GM23338 (cell line): ENCODE measurements at regions not wholly inside any gene's neighbourhood (a gene's known extent, or its start where the extent isn't known, plus 50 kb on each side); places are given as distances from the start of the nearest gene placed in this dataset.

Experiments used
- CREB1 ChIP-seq: fragments of 250-450 bp; sonication (Bioruptor Pico); IDR thresholded peaks from 2 replicates; pipeline ENCODE4 v1.5.0; 2020; ENCODE audit warnings: low read depth, mild to moderate bottlenecking, moderate library complexity
- CTCF ChIP-seq, 2 experiments: fragments of 200-600 bp in 1 of 2; sonication (generic) in 1 of 2; conservative IDR thresholded peaks; 2 replicates each; pipeline versions ENCODE4 v1.5.1 to v1.6.1; 2016 to 2017; ENCODE audit warnings: antibody characterized with exemption in 2 of 2, low read depth in 2 of 2, mild to moderate bottlenecking in 2 of 2, moderate library complexity in 1 of 2
- EZH2 ChIP-seq: fragments of 200-600 bp; sonication (generic); IDR thresholded peaks from one replicate; pipeline ENCODE4 v1.8.0; 2017; ENCODE audit warnings: antibody characterized with exemption, mild to moderate bottlenecking, low read depth; ENCODE audit not compliant: unreplicated experiment
- EZH2phosphoT487 ChIP-seq: fragments of 200-600 bp; sonication (generic); IDR thresholded peaks from one replicate; pipeline ENCODE4 v1.8.1; 2018; ENCODE audit warnings: antibody characterized with exemption; ENCODE audit not compliant: unreplicated experiment
- JUNB ChIP-seq: IDR thresholded peaks from one replicate; pipeline ENCODE4 v1.6.1; 2016; ENCODE audit warnings: antibody characterized with exemption; ENCODE audit not compliant: unreplicated experiment
- NANOG ChIP-seq: IDR thresholded peaks from 2 replicates; pipeline ENCODE4 v1.6.1; 2016; ENCODE audit warnings: antibody characterized with exemption, borderline replicate concordance
- POLR2AphosphoS5 ChIP-seq: IDR thresholded peaks from 2 replicates; pipeline ENCODE4 v1.6.1; 2016; ENCODE audit warnings: antibody characterized with exemption, low read depth
- REST ChIP-seq: IDR thresholded peaks from one replicate; pipeline ENCODE4 v1.6.1; 2018; ENCODE audit warnings: antibody characterized with exemption; ENCODE audit not compliant: unreplicated experiment
- STAT1 ChIP-seq: IDR thresholded peaks from one replicate; pipeline ENCODE4 v1.6.1; 2016; ENCODE audit warnings: antibody characterized with exemption; ENCODE audit not compliant: unreplicated experiment
- ZNF114 ChIP-seq: fragments of 250-450 bp; sonication (Bioruptor Pico); IDR thresholded peaks from 2 replicates; pipeline ENCODE4 v1.5.0; 2020; ENCODE audit warnings: mild to moderate bottlenecking, moderate library complexity

- TF ChIP-seq CTCF (conservative IDR thresholded peaks at IDR 0.05; ENCODE audit: low read depth in 2 of 2) = no peak
- TF ChIP-seq REST = no peak
- TF ChIP-seq POLR2AphosphoS5 = no peak
- no peak for TF ChIP-seq JUNB
- TF ChIP-seq EZH2 = no peak
- TF ChIP-seq STAT1 = no peak
- no peak for TF ChIP-seq EZH2phosphoT487
- TF ChIP-seq ZNF114 (CRISPR knock-in tag) = no peak
- no peak for TF ChIP-seq NANOG
- TF ChIP-seq CREB1 = no peak
Observed at GRCh38 chr2:219792446-219792845, 165.0 kb downstream of the SLC4A3 start.
